B cell (primary cell): ENCODE measurements at regions not wholly inside any gene's neighbourhood (a gene's known extent, or its start where the extent isn't known, plus 50 kb on each side); places are given as distances from the start of the nearest gene placed in this dataset.
A peak's percentile ranks its signal among the peaks of the same experiment; 100 is the strongest.

ENCODE experiments used
- ATAC-seq: fragments of 200-7000 bp; cut with Tn5 transposase; one replicate; pipeline ENCODE4 v1.10.0; 2021; ENCODE audit warnings: low read depth, mild to moderate bottlenecking, moderate number of reproducible peaks, moderate library complexity
- CTCF ChIA-PET: fragments of 350-600 bp; sonication (Branson Sonifier 250); formaldehyde crosslinking; loops from one replicate; lab custom pipeline; 2021; ENCODE audit warnings: antibody characterized with exemption, inconsistent platforms; lab: Charles Lee
- POLR2A ChIA-PET: fragments of 350-600 bp; sonication (Branson Sonifier 250); formaldehyde crosslinking; loops from one replicate; lab custom pipeline; 2021; ENCODE audit warnings: antibody characterized with exemption; lab: Charles Lee
- DNase-seq: peaks from one replicate; pipeline ENCODE4 v3.0.0; 2013
- H2AFZ ChIP-seq: 2 replicates; pipeline ENCODE4 v1.6.1; 2012; ENCODE audit warnings: mild to moderate bottlenecking, low read depth, low read length; ENCODE audit not compliant: insufficient read depth, poor library complexity, severe bottlenecking
- H3K27ac ChIP-seq, 2 donors: 1 replicate in 1 of 2; 2 replicates in 1 of 2; pipeline ENCODE4 v1.5.1; 2012 to 2013; ENCODE audit warnings: low read length in 2 of 2, mild to moderate bottlenecking in 2 of 2, moderate library complexity in 1 of 2
- H3K27me3 ChIP-seq, 4 experiments: fragments of 200-600 bp in 1 of 4; sonication (generic) in 1 of 4; replicated peaks in 1 of 4; 1 replicate in 2 of 4; 2 replicates in 2 of 4; pipeline versions ENCODE4 v1.6.1 to v1.7.0; 2013 to 2016; ENCODE audit warnings: low read length in 3 of 4, mild to moderate bottlenecking in 2 of 4, mixed read lengths in 1 of 4, moderate library complexity in 1 of 4; ENCODE audit not compliant: insufficient read depth in 4 of 4, control insufficient read depth in 3 of 4; ENCODE audit errors: control extremely low read depth in 1 of 4
- H3K36me3 ChIP-seq, 2 experiments: replicated peaks in 1 of 2; 1 replicate in 1 of 2; 2 replicates in 1 of 2; pipeline versions ENCODE4 v1.6.1 to v1.7.1; 2013; ENCODE audit warnings: low read length in 1 of 2; ENCODE audit not compliant: insufficient read depth in 2 of 2, control insufficient read depth in 1 of 2; ENCODE audit errors: control extremely low read depth in 1 of 2, extremely low read depth in 1 of 2
- H3K4me1 ChIP-seq, 2 donors: fragments of 200-600 bp in 1 of 2; sonication (generic) in 1 of 2; 1 replicate in 1 of 2; 2 replicates in 1 of 2; pipeline versions ENCODE4 v1.5.1 to v1.6.1; 2013 to 2017; ENCODE audit warnings: low read length in 2 of 2; ENCODE audit not compliant: control insufficient read depth in 2 of 2, insufficient read depth in 2 of 2
- H3K4me2 ChIP-seq: replicated peaks from 2 replicates; pipeline ENCODE3; 2012; ENCODE audit warnings: mild to moderate bottlenecking, low read depth, low read length; ENCODE audit not compliant: poor library complexity, severe bottlenecking
- H3K4me3 ChIP-seq, 5 experiments: fragments of 200-600 bp in 1 of 5; sonication (generic) in 1 of 5; 1 replicate in 3 of 5; 2 replicates in 2 of 5; pipeline versions ENCODE4 v1.5.1 to v1.7.0; 2011 to 2016; ENCODE audit warnings: low read length in 4 of 5, mild to moderate bottlenecking in 4 of 5, low read depth in 2 of 5, control low read depth in 1 of 5, moderate library complexity in 1 of 5; ENCODE audit not compliant: insufficient read depth in 1 of 5; ENCODE audit errors: control extremely low read depth in 1 of 5, extremely low read depth in 1 of 5
- H3K79me2 ChIP-seq: fragments of 200-600 bp; sonication (generic); one replicate; pipeline ENCODE4 v1.6.0; 2016; ENCODE audit warnings: low read length; ENCODE audit not compliant: control insufficient read depth, insufficient read depth
- H3K9ac ChIP-seq: fragments of 200-600 bp; sonication (generic); 2 replicates; pipeline ENCODE4 v1.6.1; 2017; ENCODE audit warnings: mild to moderate bottlenecking, low read length, moderate library complexity
- H3K9me3 ChIP-seq, 3 donors: one replicate each; pipeline versions ENCODE4 v1.6.1 to v1.7.1; 2013; ENCODE audit warnings: low read length in 2 of 3; ENCODE audit not compliant: control insufficient read depth in 2 of 3, insufficient read depth in 1 of 3; ENCODE audit errors: control extremely low read depth in 1 of 3
- H4K20me1 ChIP-seq: 2 replicates; pipeline ENCODE4 v1.6.0; 2012; ENCODE audit warnings: mild to moderate bottlenecking, low read length; ENCODE audit not compliant: insufficient read depth, control insufficient read depth, poor library complexity, severe bottlenecking
- H3K27ac Mint-ChIP-seq: one replicate; pipeline ENCODE4 v1.8.0; 2021; ENCODE audit warnings: mixed read lengths
- H3K27me3 Mint-ChIP-seq: one replicate; pipeline ENCODE4 v1.8.0; 2021; ENCODE audit warnings: mixed read lengths
- H3K4me1 Mint-ChIP-seq: one replicate; pipeline ENCODE4 v1.8.0; 2021; ENCODE audit warnings: mixed read lengths
- H3K4me3 Mint-ChIP-seq: one replicate; pipeline ENCODE4 v1.8.0; 2021; ENCODE audit warnings: mixed read lengths
- H3K9me3 Mint-ChIP-seq: one replicate; pipeline ENCODE4 v1.8.0; 2022; ENCODE audit warnings: mixed read lengths; ENCODE audit not compliant: insufficient read depth
- EZH2 ChIP-seq: IDR thresholded peaks from 2 replicates; pipeline ENCODE4 v1.6.1; 2012; ENCODE audit warnings: borderline replicate concordance, low read depth, mild to moderate bottlenecking, moderate library complexity, low read length; ENCODE audit not compliant: insufficient read depth, poor library complexity, severe bottlenecking
- WGBS: methylation state at CpG from one replicate; pipeline ENCODE4 v1.1.5; 2013; ENCODE audit warnings: missing lambda C conversion rate; ENCODE audit not compliant: insufficient coverage; 5-methylcytosine and 5-hydroxymethylcytosine counted together
- intact Hi-C: fragments of 100-400 bp; cut with micrococcal nuclease; formaldehyde crosslinking; loops from one replicate; pipeline ENCODE4 v1.10.0; 2022
- TF ChIP-seq, protein P1 (sequence below): fragments of 200-600 bp; IDR thresholded peaks from one replicate; pipeline ENCODE4 v1.8.0; 2022; ENCODE audit warnings: antibody characterized with exemption, mild to moderate bottlenecking

DNA sequence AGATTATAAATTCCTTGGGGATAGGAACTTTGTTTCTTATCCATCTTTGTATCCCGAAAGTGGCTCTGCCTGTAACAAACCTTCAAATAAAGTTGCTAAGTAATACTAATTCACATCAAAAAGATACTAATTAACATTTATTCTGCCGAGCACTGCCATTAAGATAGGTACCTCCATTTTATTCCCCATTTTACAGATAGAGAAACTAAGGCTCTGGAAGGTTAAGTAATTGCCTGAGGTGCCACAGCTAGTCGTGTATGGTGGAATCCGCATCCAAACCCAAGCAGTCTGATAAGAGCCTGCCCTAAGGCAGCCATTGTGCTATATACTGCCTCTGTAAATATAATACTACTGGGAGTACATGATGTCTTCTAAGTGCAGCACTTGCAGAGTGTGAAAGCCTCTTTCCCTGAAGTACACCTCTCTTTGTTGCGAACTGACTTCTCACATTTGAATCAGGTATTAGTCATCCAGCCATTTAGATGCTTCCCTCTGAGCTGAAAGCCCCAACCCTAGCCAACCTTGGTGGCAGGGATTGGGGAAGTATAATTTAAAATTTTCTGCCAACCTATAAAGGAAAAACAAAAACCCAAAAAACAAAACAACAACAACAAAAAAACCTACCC is 78.5 kb upstream of the CHD2 start:
- WGBS = no CpG with 5 or more reads among the region's 5 CpGs
- no peak overlapping the region for H3K4me2 ChIP-seq
- no peak overlapping the region for H3K4me3 ChIP-seq
- H3K9me3 ChIP-seq = no peaks in the 10 kb centered on the region
- H3K27ac ChIP-seq = no peak overlapping the region
- H3K36me3 ChIP-seq = no peaks in the 10 kb centered on the region
- peaks cover 12% of the 10 kb centered on the region for H3K79me2 ChIP-seq
- H3K4me1 ChIP-seq = peaks cover 31 to 57% of the 10 kb centered on the region in 2 donors
- Mint-ChIP-seq H3K9me3 (no peaks in the 10 kb centered on the region), H3K27me3 (no peaks in the 10 kb centered on the region), H3K4me3 (peak overlapping the region; percentile 36), H3K27ac (peak overlapping the region; percentile 84), H3K4me1 (peaks cover 68% of the 10 kb centered on the region)
- no peak overlapping the region for H2AFZ ChIP-seq
- H3K9ac ChIP-seq = no peak overlapping the region
- ChIA-PET CTCF (interaction anchor here (1.2 to 3.4 kb wide), 7 partner anchors 8 to 96 kb away, joined by 3 to 24 read pairs (median 7); no protein-coding TSS in a partner anchor), POLR2A (interaction anchor here (1.2 to 4.1 kb wide), 4 partner anchors 10 to 61 kb away, joined by 10 to 34 read pairs (median 21); no protein-coding TSS in a partner anchor)
- intact Hi-C loops = no loop called here
- DNase-seq (no peak), ATAC-seq (no peak)
- H4K20me1 ChIP-seq = no peaks in the 10 kb centered on the region
- H3K27me3 ChIP-seq = no peaks in the 10 kb centered on the region
- TF ChIP-seq EZH2 = no peak
- TF ChIP-seq, protein P1, sequence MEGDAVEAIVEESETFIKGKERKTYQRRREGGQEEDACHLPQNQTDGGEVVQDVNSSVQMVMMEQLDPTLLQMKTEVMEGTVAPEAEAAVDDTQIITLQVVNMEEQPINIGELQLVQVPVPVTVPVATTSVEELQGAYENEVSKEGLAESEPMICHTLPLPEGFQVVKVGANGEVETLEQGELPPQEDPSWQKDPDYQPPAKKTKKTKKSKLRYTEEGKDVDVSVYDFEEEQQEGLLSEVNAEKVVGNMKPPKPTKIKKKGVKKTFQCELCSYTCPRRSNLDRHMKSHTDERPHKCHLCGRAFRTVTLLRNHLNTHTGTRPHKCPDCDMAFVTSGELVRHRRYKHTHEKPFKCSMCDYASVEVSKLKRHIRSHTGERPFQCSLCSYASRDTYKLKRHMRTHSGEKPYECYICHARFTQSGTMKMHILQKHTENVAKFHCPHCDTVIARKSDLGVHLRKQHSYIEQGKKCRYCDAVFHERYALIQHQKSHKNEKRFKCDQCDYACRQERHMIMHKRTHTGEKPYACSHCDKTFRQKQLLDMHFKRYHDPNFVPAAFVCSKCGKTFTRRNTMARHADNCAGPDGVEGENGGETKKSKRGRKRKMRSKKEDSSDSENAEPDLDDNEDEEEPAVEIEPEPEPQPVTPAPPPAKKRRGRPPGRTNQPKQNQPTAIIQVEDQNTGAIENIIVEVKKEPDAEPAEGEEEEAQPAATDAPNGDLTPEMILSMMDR = no peak
